GM21825 (cell line): ENCODE measurements at regions not wholly inside any gene's neighbourhood (a gene's known extent, or its start where the extent isn't known, plus 50 kb on each side); places are given as distances from the start of the nearest gene placed in this dataset.

Experiments
- ATAC-seq: cut with Tn5 transposase; IDR thresholded peaks from one replicate; pipeline ENCODE4 v1.9.1; 2021; ENCODE audit warnings: mild to moderate bottlenecking, moderate library complexity; ENCODE audit not compliant: unreplicated experiment

DNA sequence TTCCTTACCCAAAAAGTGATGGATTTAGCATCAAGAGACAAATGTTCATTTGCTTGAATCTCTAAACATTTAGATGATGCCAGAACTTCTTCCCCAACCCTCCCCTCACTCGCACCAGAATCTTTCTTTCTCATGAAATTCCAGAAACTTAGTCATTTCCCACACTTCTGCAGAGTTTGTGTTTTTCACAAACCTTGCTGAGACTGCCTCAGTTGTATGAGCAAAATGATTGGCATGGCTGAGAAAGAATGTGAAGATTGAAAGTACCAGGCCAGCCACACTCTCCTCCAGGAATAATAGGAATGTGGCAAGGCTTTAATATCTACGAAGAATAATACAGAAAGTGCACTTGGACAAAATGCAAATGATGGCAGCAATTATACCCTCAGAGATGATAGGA lies 428.3 kb upstream of the CDH6 start:
- no peak for ATAC-seq

DNA sequence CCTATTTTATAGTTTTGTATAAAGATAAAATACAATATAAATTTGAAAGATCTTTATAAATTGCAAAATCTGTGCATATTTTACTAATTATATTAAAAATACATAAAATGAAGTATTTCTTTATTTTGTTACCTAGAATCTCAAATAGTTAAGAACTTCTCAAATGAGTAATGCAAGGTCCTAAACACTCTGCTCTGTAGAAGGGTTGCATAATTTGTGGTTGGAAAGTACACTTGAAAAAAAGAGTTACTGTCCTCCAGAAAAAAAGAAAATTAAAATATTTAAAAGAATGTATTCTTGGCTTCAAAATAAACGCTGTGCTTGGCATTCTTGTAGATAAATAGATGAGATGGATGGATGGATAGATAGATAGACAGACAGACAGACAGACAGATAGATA lies 428.8 kb upstream of the CDH6 start:
- ATAC-seq = no peak

DNA sequence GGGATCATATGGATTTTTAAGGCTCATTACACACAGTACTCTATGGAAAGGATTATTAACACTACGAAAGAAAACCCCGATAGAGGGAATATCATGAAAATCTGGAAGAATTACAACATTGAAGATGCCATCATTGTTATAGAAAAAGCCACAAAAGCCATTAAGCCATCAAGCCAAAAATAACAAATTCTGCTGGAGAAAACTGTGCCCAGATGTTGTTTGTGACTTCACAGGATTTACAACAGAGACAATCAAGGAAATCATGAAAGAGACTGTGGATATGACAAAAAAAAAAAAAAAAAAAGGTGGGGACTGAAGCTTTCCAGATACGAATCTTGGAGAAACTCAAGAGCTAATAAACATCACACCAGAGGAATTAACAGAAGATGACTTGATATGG lies 433.8 kb upstream of the CDH6 start:
- no peak for ATAC-seq

DNA sequence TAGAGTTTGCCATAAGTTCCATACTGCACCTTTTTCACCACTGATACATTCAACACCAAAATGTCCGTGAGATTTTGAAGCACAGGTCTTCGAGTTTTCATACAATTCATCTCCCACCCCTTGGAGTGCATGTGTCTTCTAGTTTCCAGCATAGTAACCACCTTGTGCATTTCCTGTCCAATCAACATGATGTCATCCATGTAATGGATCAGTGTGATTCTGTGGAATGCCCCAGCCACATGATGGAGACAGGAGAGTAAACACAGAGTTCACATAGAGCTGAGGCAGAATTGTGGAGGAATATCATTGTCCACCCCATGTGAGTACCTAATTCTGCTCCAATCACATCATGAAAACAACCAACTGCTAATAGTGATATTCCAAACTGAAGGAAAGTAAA lies 441.5 kb upstream of the CDH6 start:
- ATAC-seq = no peak

DNA sequence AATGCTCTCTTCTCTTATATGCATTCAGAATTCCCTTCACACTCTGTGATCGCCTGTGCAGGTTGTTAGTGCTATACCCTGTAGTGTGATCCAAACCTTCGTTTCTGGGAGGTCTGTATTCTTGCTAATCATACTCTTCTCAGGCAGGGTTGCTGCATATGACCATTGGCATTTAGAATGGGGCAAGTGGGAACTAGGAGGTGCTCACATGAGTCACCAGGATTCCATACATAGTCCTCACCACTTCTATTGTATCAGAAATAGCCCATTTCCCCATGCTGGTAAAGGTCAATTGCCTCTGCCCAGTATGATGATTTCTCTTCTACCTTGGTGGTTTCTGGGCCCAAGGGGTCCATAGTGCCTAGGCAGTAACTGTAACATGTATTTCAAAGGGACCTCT lies 443.5 kb upstream of the CDH6 start:
- ATAC-seq = no peak

DNA sequence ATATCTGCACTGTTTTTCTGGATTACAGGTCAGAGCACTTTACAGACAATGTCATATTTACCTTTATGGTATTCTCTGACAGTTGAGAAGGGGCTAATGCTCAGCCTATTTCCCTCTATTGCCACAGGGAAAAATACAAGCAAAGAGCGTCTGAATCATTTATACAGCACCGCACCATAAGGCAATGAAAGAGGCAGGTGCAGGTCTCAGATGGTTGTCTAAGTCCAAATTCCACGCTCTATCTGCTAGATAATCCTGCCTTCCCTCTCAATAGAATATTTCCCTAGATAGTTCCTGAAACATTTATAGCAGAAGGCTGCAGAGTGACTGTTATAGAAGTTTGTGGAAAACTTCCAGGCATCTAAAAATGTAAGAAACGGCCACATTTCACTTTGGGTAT lies 446.1 kb upstream of the CDH6 start:
- ATAC-seq = no peak

DNA sequence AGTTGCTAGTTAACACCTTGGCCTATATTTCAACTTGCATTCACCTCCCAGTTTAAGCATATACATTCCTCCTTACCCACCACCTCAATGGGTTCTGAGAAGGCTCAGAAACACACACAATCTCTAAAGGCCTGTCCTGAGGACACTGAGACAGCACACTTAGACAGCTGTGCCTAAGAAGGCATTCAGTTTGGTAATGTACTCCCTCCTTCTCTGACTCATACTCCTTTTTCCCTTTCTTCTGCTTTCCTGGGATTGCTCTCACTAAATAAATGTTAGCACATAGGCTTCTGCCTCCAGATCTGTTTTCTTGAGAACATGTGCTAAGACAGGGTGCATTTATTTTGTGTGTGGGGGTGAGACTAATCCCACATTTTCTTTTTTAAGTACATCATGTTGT lies 456.8 kb upstream of the CDH6 start:
- ATAC-seq = no peak

DNA sequence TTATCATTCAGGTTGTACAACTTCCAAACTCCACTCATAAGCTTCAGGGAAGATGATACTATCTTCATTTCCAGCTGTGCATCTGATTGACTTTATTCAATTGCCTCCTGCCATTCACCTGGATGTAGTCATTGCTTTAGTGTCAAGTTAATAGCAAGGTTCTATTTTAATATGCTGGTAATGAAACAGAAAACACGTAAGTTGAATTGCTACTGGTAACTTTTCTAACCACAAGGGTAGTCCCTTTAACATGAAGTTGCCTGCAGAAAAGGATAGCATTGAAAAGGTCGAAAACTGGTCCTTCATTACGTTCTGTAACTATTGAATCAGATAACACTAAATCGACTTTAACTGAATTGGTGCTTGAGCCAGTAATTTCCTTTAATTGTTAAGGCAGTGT lies 459.4 kb upstream of the CDH6 start:
- no peak for ATAC-seq

DNA sequence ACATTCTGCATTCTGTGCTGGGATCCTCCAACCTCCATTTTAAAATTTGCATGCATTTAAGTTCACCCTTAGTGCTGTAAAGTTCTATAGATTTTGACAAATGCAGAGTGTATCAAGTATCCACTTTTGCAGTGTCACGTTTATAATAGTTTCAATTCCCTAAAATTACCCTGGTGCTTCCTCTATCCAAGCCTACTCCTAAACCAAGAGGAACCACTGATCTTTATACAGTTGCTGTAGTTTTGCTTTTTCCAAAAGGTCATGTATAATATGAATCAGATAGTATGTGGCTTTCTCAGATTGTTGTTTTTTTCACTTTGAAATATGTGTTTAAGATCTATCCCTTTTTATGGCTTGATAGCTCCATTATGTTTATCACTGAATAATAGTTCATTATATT lies 468.4 kb upstream of the CDH6 start:
- ATAC-seq = no peak

DNA sequence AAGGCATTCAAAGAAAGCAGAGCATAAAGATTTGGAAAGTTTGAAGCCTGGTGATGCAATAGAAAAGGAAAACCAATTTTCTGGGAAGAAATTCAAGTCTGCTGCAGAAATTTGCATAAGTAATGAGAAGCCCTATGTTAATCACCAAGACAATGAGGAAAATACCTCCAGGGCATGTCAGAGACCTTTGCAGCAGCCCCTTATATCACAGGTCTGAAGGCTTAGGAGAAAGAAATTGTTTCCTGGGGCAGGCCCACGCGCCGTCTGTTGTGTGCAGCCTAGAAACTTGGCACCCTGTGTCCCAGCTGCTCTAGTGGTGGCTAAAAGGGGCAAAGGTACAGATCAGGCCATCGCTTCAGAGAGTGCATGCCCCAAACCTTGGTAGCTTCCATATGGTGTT lies 495.3 kb upstream of the CDH6 start:
- no peak for ATAC-seq

DNA sequence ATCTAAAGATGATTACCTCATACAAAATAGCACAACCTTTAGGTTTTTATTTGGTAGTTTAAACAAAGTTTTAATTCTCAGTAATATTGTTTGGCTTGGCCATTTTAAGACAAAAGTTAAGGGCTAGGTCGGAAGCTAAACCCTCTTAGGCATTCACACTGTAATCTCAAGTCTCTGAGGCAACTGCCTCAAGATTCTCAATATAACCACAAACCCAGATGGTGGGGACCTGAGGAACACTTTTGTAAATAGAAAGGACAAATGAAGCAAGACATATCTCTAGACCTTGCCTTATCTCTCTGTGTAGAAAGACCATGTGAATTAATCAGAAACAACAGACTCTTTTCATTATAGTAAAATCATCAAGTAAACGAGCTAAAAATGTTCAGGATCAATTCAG lies 500.2 kb upstream of the CDH6 start:
- no peak for ATAC-seq

DNA sequence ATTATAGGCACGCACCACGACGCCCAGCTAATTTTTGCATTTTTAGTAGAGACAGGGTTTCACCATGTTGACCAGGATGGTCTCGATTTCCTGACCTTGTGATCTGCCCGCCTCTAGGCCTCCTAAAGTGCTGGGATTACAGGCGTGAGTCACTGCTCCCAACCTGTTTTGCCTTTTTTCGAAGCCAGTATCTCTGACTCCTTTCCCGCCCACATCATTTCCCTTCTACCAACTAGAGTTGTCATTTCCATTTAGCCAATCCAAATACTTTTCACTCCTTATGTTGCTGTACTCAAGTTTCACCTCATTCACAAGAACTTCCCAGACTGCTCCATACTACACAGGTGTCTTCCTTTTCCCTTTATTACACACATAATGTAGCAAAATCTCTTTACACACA lies 502.6 kb upstream of the CDH6 start:
- ATAC-seq = no peak

DNA sequence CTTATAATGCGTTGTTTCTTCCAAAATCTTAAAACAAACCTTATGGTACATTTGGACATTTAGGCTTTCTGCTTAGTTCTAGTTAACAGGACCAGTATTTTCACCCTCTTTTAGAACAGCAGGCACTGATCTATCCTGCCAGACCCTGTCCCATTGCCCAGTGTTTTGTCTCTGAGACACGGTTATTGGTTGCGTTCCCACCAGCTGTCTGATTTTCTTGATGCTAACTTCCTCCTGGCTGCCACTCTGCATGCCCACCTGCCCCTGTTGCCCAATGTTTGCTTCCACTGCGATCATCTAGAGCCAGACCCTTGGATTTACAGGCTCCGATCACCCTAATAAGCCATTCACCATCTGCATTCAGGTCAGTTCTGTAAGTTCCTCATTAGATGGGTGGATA lies 506.0 kb upstream of the CDH6 start:
- ATAC-seq = no peak

DNA sequence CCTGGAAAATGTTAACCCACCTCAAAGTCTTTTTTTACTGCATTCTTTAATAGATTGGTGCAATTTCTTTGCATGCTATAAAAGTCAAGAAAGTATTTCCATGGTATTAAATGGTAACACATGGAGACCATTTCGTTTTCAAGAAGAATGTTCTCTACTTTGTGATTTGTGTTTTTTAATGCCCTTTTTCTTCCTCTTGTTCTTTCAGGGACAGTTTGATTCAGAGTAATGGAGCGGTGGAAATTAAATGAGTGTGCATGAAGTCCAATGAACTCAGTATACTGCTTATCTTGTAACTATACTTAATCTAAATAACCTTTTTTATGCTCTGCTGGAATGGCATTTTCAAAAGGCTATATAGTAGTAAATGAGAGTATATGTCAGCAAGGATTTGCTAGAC lies 507.0 kb upstream of the CDH6 start:
- ATAC-seq = no peak

DNA sequence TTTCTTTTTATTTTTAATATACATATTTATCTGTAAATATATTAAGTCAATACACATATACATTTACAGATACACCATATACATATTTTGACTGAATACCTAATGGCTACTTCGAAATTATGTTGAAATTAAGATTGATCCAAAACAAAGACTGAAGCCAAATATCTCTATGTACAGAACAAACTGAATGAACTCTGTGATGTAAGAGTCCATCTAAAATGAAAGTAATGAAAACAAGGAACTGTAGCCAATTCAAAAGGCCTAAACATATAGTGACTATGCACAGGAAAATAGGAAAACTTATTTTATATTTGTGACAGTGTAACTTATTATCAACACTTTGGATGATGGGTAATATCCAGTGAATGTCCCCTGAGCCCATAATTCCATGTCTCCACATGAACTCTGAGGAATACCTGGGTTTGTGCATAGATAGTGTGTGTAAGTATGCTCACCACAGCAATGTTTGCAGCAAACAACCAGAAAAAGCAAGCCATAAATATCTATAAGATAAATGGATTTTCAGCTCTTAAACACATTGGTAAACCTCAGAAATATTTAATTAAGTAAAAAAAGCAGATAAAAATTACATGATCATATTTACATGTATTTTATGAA lies 517.2 kb upstream of the CDH6 start:
- no peak for ATAC-seq

DNA sequence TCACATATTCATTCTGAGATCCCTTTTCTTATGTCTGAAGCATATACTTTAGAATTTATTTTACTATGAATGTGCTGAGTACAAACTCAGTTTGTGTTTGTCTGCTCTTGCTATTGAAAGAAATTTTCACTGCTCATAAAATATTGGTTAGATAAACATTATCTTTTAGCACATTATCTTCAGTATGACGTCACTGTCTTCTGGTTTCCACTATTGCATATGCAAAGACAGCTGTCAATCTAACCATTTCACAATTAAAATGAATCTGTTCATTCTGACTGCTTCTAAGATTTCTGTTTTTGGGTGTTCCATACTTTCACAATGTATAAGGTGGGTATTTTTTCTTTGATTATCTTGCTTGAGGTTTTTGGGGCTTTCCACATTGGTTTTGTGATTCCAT lies 526.2 kb upstream of the CDH6 start:
- no peak for ATAC-seq

DNA sequence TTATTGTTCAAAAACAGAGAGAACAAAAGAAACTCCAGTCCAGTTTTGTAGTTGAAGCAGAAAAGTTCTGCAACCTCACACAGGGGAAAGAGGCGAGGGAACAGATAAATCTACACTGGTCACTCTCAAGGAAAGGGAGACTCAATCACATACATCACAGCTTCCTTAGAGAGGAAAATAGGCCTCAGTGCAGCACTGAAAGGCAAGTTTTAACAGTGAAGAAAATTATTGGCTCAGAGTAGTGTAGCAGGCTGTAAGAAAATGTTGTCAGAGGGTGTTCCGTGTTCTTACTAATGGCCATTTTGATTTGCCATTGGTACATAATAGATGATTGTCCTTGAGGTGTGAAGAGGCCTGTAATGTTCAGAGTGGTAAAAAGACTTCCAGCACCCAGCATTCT lies 530.0 kb upstream of the CDH6 start:
- no peak for ATAC-seq

DNA sequence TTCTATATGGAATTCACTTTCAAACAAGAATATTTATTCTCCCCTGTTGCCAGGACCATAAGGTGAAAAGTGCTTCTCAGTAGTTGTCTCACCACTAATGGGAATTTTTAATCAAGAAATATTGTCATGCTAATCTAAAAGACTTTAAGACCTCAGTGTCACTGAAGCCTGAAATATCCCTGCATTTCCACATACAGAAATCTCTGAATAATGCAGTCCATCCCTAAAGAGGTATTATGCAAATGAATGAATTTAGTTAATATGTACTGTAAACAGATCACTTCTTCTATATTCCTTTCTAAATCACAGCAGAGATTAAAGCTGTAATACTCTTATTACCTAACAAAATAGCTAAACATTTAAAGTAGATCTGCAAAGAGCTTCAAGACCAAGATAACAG lies 531.1 kb upstream of the CDH6 start:
- no peak for ATAC-seq

DNA sequence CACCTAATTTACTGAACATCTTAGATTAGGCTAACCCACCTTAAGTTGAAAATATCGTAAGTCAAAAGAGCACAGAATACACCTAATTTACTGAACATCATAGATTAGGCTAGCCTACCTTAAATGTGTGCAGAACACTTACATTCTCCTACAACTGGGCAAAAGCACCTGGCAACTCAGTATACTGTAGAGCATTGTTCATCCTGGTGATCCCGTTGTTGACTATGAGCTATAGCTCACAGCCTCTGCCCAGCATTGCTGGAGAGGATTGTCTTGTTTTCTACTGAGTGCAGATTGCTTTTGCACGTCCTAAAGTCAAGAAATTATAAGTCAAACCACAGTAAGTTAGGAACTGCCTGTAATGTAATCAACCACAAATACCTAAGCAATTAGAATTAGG lies 531.8 kb upstream of the CDH6 start:
- ATAC-seq = no peak

DNA sequence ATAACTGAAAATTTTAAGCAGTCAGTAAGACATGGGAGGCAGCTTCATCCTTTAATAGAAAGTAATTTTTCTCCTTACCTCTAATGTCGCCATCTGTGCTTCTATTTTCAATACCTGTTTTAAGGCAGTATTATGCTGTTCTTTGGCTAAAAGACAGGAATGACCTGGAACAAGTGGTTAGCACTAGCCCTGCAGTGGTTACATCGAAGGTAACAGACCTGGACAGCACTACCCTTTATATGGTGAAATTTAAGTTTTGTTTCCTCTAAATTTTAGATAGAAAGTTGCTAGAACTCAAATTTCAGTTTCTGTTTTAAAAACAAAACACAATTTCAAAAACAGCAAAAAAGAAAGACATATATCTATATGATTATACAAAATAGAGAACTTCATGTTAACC lies 534.1 kb upstream of the CDH6 start:
- no peak for ATAC-seq

DNA sequence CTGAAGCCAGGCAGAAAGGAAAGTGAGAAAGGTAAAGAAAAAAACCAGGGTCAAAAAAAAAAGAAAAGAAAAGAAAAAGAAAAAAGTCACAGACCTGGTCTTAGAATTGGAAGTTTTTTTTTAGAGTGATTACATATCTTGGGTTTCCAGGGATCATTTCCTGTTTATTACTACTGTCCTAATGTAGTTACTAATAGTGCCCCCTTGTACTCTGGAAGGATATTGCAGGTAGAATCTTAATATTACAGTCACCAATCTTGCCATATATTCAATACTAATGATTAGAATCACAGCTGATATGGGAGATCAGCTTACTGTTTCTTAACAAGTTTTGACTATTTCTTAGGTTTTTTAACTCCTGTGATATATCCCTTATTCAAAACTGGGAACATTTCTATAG lies 543.2 kb upstream of the CDH6 start:
- no peak for ATAC-seq

DNA sequence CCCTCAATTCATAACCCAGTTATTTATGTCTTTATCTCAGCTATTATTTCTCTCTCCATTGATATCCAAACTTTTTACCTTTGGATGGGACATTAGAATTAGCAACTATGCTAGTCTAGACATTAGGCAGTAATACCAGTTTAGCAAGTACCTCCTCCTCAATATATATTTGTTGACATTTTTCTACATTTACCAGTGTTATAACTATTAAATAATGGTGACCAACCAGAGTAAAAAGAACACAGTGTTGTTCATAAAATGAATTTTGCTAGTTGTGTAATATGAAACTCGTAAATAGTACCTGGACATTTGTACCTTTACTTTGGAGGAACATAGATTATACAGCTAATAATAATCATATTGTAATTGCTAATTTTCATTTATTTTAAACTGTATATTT lies 554.6 kb upstream of the CDH6 start:
- no peak for ATAC-seq

DNA sequence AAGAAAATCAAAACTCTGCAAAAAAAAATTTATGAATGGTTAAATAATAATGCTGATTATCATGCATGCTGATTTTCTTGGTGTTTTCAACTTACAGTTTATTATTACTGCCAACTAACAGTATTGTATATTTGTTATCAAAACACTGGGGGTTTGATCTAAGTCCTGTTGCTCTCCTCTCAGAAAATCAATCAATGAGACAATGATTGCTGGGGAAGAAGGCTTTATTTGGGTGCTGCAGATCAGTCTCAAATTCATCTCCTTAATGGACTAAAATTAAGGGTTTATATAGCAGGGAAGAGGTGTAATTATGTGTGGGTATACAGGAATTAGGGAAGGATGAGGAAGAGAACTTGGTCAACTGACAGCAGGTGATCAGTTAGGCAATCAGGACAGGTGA lies 565.5 kb upstream of the CDH6 start:
- no peak for ATAC-seq

DNA sequence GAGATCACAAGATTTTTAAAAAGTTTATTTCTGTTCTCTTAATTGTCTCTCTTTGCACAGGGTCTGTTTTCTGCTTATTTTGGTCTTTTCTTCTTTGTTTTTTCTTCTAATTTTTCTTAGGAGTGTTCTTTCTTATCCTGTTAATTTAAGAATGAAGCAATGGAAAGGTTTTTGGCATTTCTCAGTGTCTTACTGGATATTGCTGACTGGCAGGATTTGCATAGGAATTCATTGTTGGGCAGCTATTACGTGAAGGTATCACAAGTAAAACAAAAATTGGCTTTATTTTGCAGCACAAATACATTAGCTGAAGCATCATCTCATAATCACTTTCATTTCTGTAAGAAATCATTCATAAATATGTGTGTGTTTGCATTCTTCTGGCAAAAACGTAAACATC lies 566.9 kb upstream of the CDH6 start:
- no peak for ATAC-seq
